ENCODE measurements at regions not wholly inside any gene's neighbourhood (a gene's known extent, or its start where the extent isn't known, plus 50 kb on each side); places are given as distances from the start of the nearest gene placed in this dataset.

GRCh38 chr3:190772831-190773230 lies 89.7 kb downstream of the GMNC start:
- DNase-seq (no peak), ATAC-seq (ENCODE audit: low read depth) (no peak)
- no peaks in the 10 kb centered on the region for H3K4me1 Mint-ChIP-seq
- no peaks in the 10 kb centered on the region for H3K27me3 Mint-ChIP-seq
- intact Hi-C loops (cut with micrococcal nuclease), result no loop called here
- H3K27ac ChIP-seq (ENCODE audit: low read length in 2 of 2), result no peak overlapping the region
- H3K9me3 Mint-ChIP-seq (ENCODE audit: insufficient read depth), result peaks cover 10% of the 10 kb centered on the region
- H3K36me3 ChIP-seq (replicated peaks in 1 of 2; ENCODE audit: control extremely low read depth in 1 of 2, control insufficient read depth in 1 of 2, extremely low read depth in 1 of 2, insufficient read depth in 2 of 2, low read length in 1 of 2), result no peaks in the 10 kb centered on the region
- no peaks in the 10 kb centered on the region for H3K4me1 ChIP-seq (ENCODE audit: control insufficient read depth in 2 of 2, insufficient read depth in 2 of 2, low read length in 2 of 2)
- no peaks in the 10 kb centered on the region for H4K20me1 ChIP-seq (ENCODE audit: control insufficient read depth, insufficient read depth, low read length, poor library complexity, severe bottlenecking)
- H3K9ac ChIP-seq (ENCODE audit: low read length), result no peak overlapping the region
- H3K9me3 ChIP-seq (ENCODE audit: control extremely low read depth in 1 of 3, control insufficient read depth in 2 of 3, insufficient read depth in 1 of 3, low read length in 2 of 3), result peaks cover 0 to 2% (median 1%) of the 10 kb centered on the region in 3 donors
- H3K4me3 ChIP-seq (ENCODE audit: control extremely low read depth in 1 of 5, extremely low read depth in 1 of 5, insufficient read depth in 1 of 5, low read depth in 2 of 5, low read length in 4 of 5), result no peak overlapping the region
- ChIA-PET POLR2A (no interaction called here), CTCF (no interaction called here)
- H3K4me3 Mint-ChIP-seq, result no peak overlapping the region
- no peak for TF ChIP-seq EZH2 (IDR thresholded peaks at IDR 0.05; ENCODE audit: borderline replicate concordance, insufficient read depth, low read depth, low read length, poor library complexity, severe bottlenecking)
- TF ChIP-seq CTCF (IDR thresholded peaks at IDR 0.05), result no peak
- WGBS (ENCODE audit: insufficient coverage), result no CpG with 5 or more reads among the region's 2 CpGs
- no peaks in the 10 kb centered on the region for H3K79me2 ChIP-seq (ENCODE audit: control insufficient read depth, insufficient read depth, low read length)
- no peak overlapping the region for H3K27ac Mint-ChIP-seq
- H3K27me3 ChIP-seq (replicated peaks in 1 of 4; ENCODE audit: control extremely low read depth in 1 of 4, control insufficient read depth in 3 of 4, insufficient read depth in 4 of 4, low read length in 3 of 4), result no peaks in the 10 kb centered on the region
- H3K4me2 ChIP-seq (replicated peaks; ENCODE audit: low read depth, low read length, poor library complexity, severe bottlenecking), result no peak overlapping the region
- H2AFZ ChIP-seq (ENCODE audit: insufficient read depth, low read depth, low read length, poor library complexity, severe bottlenecking), result no peak overlapping the region

- no peaks in the 10 kb centered on the region for H3K79me2 ChIP-seq (ENCODE audit: control insufficient read depth, insufficient read depth, low read length)
- H3K9me3 ChIP-seq (ENCODE audit: control extremely low read depth in 1 of 3, control insufficient read depth in 2 of 3, insufficient read depth in 1 of 3, low read length in 2 of 3), result peaks cover 0 to 2% (median 1%) of the 10 kb centered on the region in 3 donors
- no peaks in the 10 kb centered on the region for H3K36me3 ChIP-seq (replicated peaks in 1 of 2; ENCODE audit: control extremely low read depth in 1 of 2, control insufficient read depth in 1 of 2, extremely low read depth in 1 of 2, insufficient read depth in 2 of 2, low read length in 1 of 2)
- DNase-seq, result no peak
- CTCF ChIA-PET, result no interaction called here
- H3K27me3 Mint-ChIP-seq, result no peaks in the 10 kb centered on the region
- no peak overlapping the region for H3K27ac Mint-ChIP-seq
- H3K27ac ChIP-seq (ENCODE audit: low read length in 2 of 2), result no peak overlapping the region
- POLR2A ChIA-PET, result no interaction called here
- no peak overlapping the region for H2AFZ ChIP-seq (ENCODE audit: insufficient read depth, low read depth, low read length, poor library complexity, severe bottlenecking)
- no peak for TF ChIP-seq CTCF (IDR thresholded peaks at IDR 0.05)
- TF ChIP-seq EZH2 (IDR thresholded peaks at IDR 0.05; ENCODE audit: borderline replicate concordance, insufficient read depth, low read depth, low read length, poor library complexity, severe bottlenecking), result no peak
- no peak for ATAC-seq (ENCODE audit: low read depth)
- intact Hi-C loops (cut with micrococcal nuclease), result no loop called here
- no peaks in the 10 kb centered on the region for H3K4me1 Mint-ChIP-seq
- H4K20me1 ChIP-seq (ENCODE audit: control insufficient read depth, insufficient read depth, low read length, poor library complexity, severe bottlenecking), result no peaks in the 10 kb centered on the region
- H3K4me1 ChIP-seq (ENCODE audit: control insufficient read depth in 2 of 2, insufficient read depth in 2 of 2, low read length in 2 of 2), result no peaks in the 10 kb centered on the region
- H3K4me3 Mint-ChIP-seq, result no peak overlapping the region
- no peak overlapping the region for H3K4me3 ChIP-seq (ENCODE audit: control extremely low read depth in 1 of 5, extremely low read depth in 1 of 5, insufficient read depth in 1 of 5, low read depth in 2 of 5, low read length in 4 of 5)
- no peaks in the 10 kb centered on the region for H3K27me3 ChIP-seq (replicated peaks in 1 of 4; ENCODE audit: control extremely low read depth in 1 of 4, control insufficient read depth in 3 of 4, insufficient read depth in 4 of 4, low read length in 3 of 4)
- WGBS (ENCODE audit: insufficient coverage), result 100% methylated on average over 2 of the region's 3 CpGs
- no peak overlapping the region for H3K9ac ChIP-seq (ENCODE audit: low read length)
- peaks cover 10% of the 10 kb centered on the region for H3K9me3 Mint-ChIP-seq (ENCODE audit: insufficient read depth)
- no peak overlapping the region for H3K4me2 ChIP-seq (replicated peaks; ENCODE audit: low read depth, low read length, poor library complexity, severe bottlenecking)
These were observed 93.6 kb downstream of the GMNC start for GRCh38 chr3:190768891-190769290.
